K562 (cell line): ENCODE measurements at regions not wholly inside any gene's neighbourhood (a gene's known extent, or its start where the extent isn't known, plus 50 kb on each side); places are given as distances from the start of the nearest gene placed in this dataset.

ENCODE experiments used
- ATAC-seq: fragments of 200-7000 bp; cut with Tn5 transposase; 3 replicates; pipeline ENCODE4 v1.9.1; 2020; ENCODE audit warnings: moderate library complexity
- BruUV-seq: library from RNA; stranded (reverse); fragments of 400-500 nt; replicated peaks from 2 replicates; lab custom pipeline; 2021; lab: Mats Ljungman, UMichigan
- CTCF ChIA-PET: fragments of 300-600 bp; formaldehyde crosslinking; extraction: SDS; loops from one replicate; lab custom pipeline; 2021; ENCODE audit warnings: low intra/inter-chr PET ratio; lab: Yijun Ruan, JAX
- POLR2A ChIA-PET: fragments of 300-600, 350-650 bp; sonication (Branson Sonifier 250); formaldehyde crosslinking; extraction: SDS; loops from one replicate; lab custom pipeline; 2021; ENCODE audit warnings: antibody characterized with exemption, inconsistent platforms; lab: Yijun Ruan, JAX
- DNase-seq, 4 experiments: peaks; one replicate each; pipeline versions ENCODE4 v3.0.0 to v3.0.0-alpha.2; 2011 to 2018; ENCODE audit warnings: low spot score in 3 of 4, mixed read lengths in 3 of 4; ENCODE audit errors: extremely low read depth in 1 of 4
- FAIRE-seq: peaks from 2 replicates; lab custom pipeline; 2011; peaks lifted over from hg19 to GRCh38; lab: Jason Lieb, UNC
- H2AFZ ChIP-seq: 2 replicates; pipeline ENCODE4 v1.6.0; 2011; ENCODE audit warnings: low read depth, low read length, control low read depth, inconsistent platforms
- H3K27ac ChIP-seq: fragments of 200-600 bp; 3 replicates; pipeline ENCODE4 v1.8.0; 2011; ENCODE audit warnings: low read depth, mild to moderate bottlenecking, control low read depth, inconsistent platforms, low read length, moderate library complexity, mixed read lengths; ENCODE audit errors: extremely low read depth
- H3K27me3 ChIP-seq, 2 experiments: fragments of 300-600 bp in 1 of 2; 2 replicates in 1 of 2; 3 replicates in 1 of 2; pipeline versions ENCODE4 v1.6.0 to v1.8.0; 2011; ENCODE audit warnings: inconsistent platforms in 2 of 2, low read length in 2 of 2, mild to moderate bottlenecking in 1 of 2, mixed read lengths in 1 of 2, moderate library complexity in 1 of 2; ENCODE audit not compliant: control insufficient read depth in 2 of 2, insufficient read depth in 2 of 2
- H3K36me3 ChIP-seq: fragments of 300-600 bp; 3 replicates; pipeline ENCODE4 v1.8.0; 2011; ENCODE audit warnings: mild to moderate bottlenecking, low read length, inconsistent platforms; ENCODE audit not compliant: control insufficient read depth, insufficient read depth
- H3K4me1 ChIP-seq, 2 experiments: fragments of 200-600 bp in 1 of 2; replicated peaks in 1 of 2; 2 replicates in 1 of 2; 3 replicates in 1 of 2; pipeline versions ENCODE4 v1.5.1 to v1.8.0; 2011; ENCODE audit warnings: inconsistent platforms in 2 of 2, low read length in 2 of 2, mild to moderate bottlenecking in 1 of 2, mixed read lengths in 1 of 2, moderate library complexity in 1 of 2; ENCODE audit not compliant: control insufficient read depth in 2 of 2, insufficient read depth in 2 of 2
- H3K4me2 ChIP-seq: 2 replicates; pipeline ENCODE4 v1.6.1; 2011; ENCODE audit warnings: low read length, control low read depth, inconsistent platforms, mixed read lengths; ENCODE audit not compliant: insufficient read depth
- H3K4me3 ChIP-seq: fragments of 200-600 bp; sonication (generic), shearing (Covaris generic); 2 replicates; pipeline ENCODE4 v1.5.1; 2016; ENCODE audit warnings: control low read depth, inconsistent platforms
- H3K79me2 ChIP-seq: fragments of 200-600 bp; 3 replicates; pipeline ENCODE4 v1.8.0; 2011; ENCODE audit warnings: low read length, inconsistent platforms; ENCODE audit not compliant: control insufficient read depth, insufficient read depth
- H3K9ac ChIP-seq, 2 experiments: 2 replicates each; pipeline versions ENCODE4 v1.6.0 to v1.6.1; 2011; ENCODE audit warnings: low read depth in 2 of 2, low read length in 2 of 2, control low read depth in 1 of 2, inconsistent platforms in 1 of 2, mild to moderate bottlenecking in 1 of 2, mixed read lengths in 1 of 2; ENCODE audit not compliant: insufficient read depth in 1 of 2
- H3K9me1 ChIP-seq: one replicate; pipeline ENCODE4 v1.6.0; 2011; ENCODE audit warnings: inconsistent platforms, mild to moderate bottlenecking, low read length, moderate library complexity; ENCODE audit not compliant: control insufficient read depth, insufficient read depth
- H3K9me3 ChIP-seq: replicated peaks from 2 replicates; pipeline ENCODE4 v1.5.1; 2011; ENCODE audit warnings: low read depth, low read length, inconsistent platforms; ENCODE audit not compliant: control insufficient read depth, insufficient read depth
- H4K20me1 ChIP-seq: replicated peaks from 2 replicates; pipeline ENCODE4 v1.6.1; 2011; ENCODE audit warnings: low read length, inconsistent platforms, mixed read lengths; ENCODE audit not compliant: control insufficient read depth, insufficient read depth
- BCOR ChIP-seq: fragments of 450-650 bp; IDR thresholded peaks from 2 replicates; pipeline ENCODE4 v1.6.1; 2016
- BRD4 ChIP-seq: fragments of 200-600 bp; sonication (generic); IDR thresholded peaks from 2 replicates; pipeline ENCODE4 v1.6.1; 2017; ENCODE audit warnings: inconsistent platforms
- CBX5 ChIP-seq: IDR thresholded peaks from 2 replicates; pipeline ENCODE4 v1.6.1; 2014; ENCODE audit warnings: low read depth, borderline replicate concordance
- HDGF ChIP-seq: fragments of 450-650 bp; IDR thresholded peaks from 2 replicates; pipeline ENCODE4 v1.6.1; 2016
- HIVEP1 ChIP-seq: fragments of 250-450 bp; sonication (Bioruptor Pico); IDR thresholded peaks from 2 replicates; pipeline ENCODE4 v1.4.0; 2020; ENCODE audit warnings: mild to moderate bottlenecking
- HOXB6 ChIP-seq: fragments of 250-450 bp; sonication (Bioruptor Pico); IDR thresholded peaks from 2 replicates; pipeline ENCODE4 v1.5.1; 2022; ENCODE audit warnings: mild to moderate bottlenecking, borderline replicate concordance
- MIER1 ChIP-seq: fragments of 450-650 bp; IDR thresholded peaks from 2 replicates; pipeline ENCODE4 v1.6.1; 2016; ENCODE audit warnings: antibody characterized with exemption, mild to moderate bottlenecking, low read depth
- RB1 ChIP-seq: fragments of 450-650 bp; IDR thresholded peaks from 2 replicates; pipeline ENCODE4 v1.6.1; 2017; ENCODE audit warnings: low read depth, mild to moderate bottlenecking
- RNF2 ChIP-seq: sonication (generic); IDR thresholded peaks from 2 replicates; pipeline ENCODE4 v1.6.1; 2016
- STAG1 ChIP-seq: sonication (generic); formaldehyde crosslinking; IDR thresholded peaks from 2 replicates; pipeline ENCODE4 v1.5.0; 2020; ENCODE audit warnings: missing genetic modification reagents, borderline replicate concordance
- ZNF197 ChIP-seq: fragments of 200-800 bp; sonication (Bioruptor generic); IDR thresholded peaks from 2 replicates; pipeline ENCODE4 v1.6.1; 2016; ENCODE audit warnings: low read depth, missing genetic modification characterization, missing compliant biosample characterization
- ZNF444 ChIP-seq: fragments of 250-450 bp; sonication (Bioruptor Pico); IDR thresholded peaks from 2 replicates; pipeline ENCODE4 v1.4.0; 2020; ENCODE audit warnings: mild to moderate bottlenecking, moderate library complexity
- ZNF778 ChIP-seq: fragments of 450-650 bp; formaldehyde crosslinking; IDR thresholded peaks from 2 replicates; pipeline ENCODE4 v1.4.0; 2020; ENCODE audit warnings: mild to moderate bottlenecking, moderate library complexity
- WGBS: fragments of 100-300 bp; shearing (Covaris generic); methylation state at CpG from one replicate; pipeline ENCODE4 v1.1.6; 2016; ENCODE audit warnings: low coverage, mixed read lengths; ENCODE audit not compliant: insufficient coverage; ENCODE audit errors: missing lambda C conversion rate; 5-methylcytosine and 5-hydroxymethylcytosine counted together
- in situ Hi-C: fragments of 300-500 bp; cut with MboI; formaldehyde crosslinking; loops from 4 replicates; pipeline ENCODE4 v1.15.0; 2018; ENCODE audit warnings: inconsistent platforms, mixed read lengths
- intact Hi-C: fragments of 100-400 bp; cut with micrococcal nuclease; formaldehyde crosslinking; loops from 2 replicates; pipeline ENCODE4 v1.14.2; 2022
- TF ChIP-seq, protein P1 (sequence below): conservative IDR thresholded peaks from 2 replicates; pipeline ENCODE4 v1.6.1; 2011; ENCODE audit warnings: low read depth, mild to moderate bottlenecking, low read length; ENCODE audit not compliant: control insufficient read depth
- TF ChIP-seq, protein P2 (sequence below), 2 experiments: fragments of 450-650 bp in 1 of 2; sonication (generic) in 1 of 2; formaldehyde crosslinking; conservative IDR thresholded peaks; 2 replicates each; pipeline versions ENCODE4 v1.4.0 to v1.8.1; 2020 to 2022; ENCODE audit warnings: mild to moderate bottlenecking in 1 of 2, missing genetic modification reagents in 1 of 2
- TF ChIP-seq, protein P3 (sequence below): fragments of 450-650 bp; IDR thresholded peaks from 2 replicates; pipeline ENCODE4 v1.6.1; 2016; ENCODE audit warnings: missing biosample characterization, missing genetic modification characterization
- TF ChIP-seq, protein P4 (sequence below): fragments of 450-650 bp; conservative IDR thresholded peaks from 2 replicates; pipeline ENCODE4 v1.6.1; 2016; ENCODE audit warnings: missing genetic modification characterization, low read depth, mild to moderate bottlenecking, control low read depth, missing compliant biosample characterization
- TF ChIP-seq, protein P5 (sequence below): fragments of 450-650 bp; IDR thresholded peaks from 2 replicates; pipeline ENCODE4 v1.6.1; 2017; ENCODE audit warnings: antibody characterized with exemption

DNA sequence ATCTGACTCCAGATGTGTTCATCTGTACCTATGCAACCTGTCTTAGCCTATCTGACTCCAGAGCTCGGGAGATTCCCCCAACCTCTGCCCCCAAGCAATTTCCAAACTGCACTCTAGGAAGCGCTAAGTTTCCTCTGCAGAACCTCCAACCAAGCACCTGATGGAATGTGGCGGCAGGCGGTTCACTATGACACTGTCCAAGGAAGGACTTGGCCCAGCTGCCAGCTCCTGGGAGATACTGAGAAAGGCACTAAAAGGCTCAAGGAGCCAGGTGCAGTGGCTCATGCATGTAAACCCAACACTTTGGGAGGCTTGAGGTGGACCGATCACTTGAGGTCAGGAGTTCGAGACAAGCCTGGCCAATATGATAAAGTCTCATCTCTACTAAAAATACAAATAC, 244.0 kb downstream of the BCL11B start (continued):
- TF ChIP-seq ZNF778 (CRISPR knock-in tag) (no peak), BRD4 (no peak), ZNF444 (CRISPR knock-in tag) (no peak), CBX5 (no peak), RNF2 (no peak), HIVEP1 (CRISPR knock-in tag) (no peak)
- TF ChIP-seq, protein P1, sequence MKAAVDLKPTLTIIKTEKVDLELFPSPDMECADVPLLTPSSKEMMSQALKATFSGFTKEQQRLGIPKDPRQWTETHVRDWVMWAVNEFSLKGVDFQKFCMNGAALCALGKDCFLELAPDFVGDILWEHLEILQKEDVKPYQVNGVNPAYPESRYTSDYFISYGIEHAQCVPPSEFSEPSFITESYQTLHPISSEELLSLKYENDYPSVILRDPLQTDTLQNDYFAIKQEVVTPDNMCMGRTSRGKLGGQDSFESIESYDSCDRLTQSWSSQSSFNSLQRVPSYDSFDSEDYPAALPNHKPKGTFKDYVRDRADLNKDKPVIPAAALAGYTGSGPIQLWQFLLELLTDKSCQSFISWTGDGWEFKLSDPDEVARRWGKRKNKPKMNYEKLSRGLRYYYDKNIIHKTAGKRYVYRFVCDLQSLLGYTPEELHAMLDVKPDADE: no peak
- TF ChIP-seq, protein P2, sequence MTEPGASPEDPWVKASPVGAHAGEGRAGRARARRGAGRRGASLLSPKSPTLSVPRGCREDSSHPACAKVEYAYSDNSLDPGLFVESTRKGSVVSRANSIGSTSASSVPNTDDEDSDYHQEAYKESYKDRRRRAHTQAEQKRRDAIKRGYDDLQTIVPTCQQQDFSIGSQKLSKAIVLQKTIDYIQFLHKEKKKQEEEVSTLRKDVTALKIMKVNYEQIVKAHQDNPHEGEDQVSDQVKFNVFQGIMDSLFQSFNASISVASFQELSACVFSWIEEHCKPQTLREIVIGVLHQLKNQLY (CRISPR knock-in tag; conservative IDR thresholded peaks at IDR 0.05): no peak

DNA sequence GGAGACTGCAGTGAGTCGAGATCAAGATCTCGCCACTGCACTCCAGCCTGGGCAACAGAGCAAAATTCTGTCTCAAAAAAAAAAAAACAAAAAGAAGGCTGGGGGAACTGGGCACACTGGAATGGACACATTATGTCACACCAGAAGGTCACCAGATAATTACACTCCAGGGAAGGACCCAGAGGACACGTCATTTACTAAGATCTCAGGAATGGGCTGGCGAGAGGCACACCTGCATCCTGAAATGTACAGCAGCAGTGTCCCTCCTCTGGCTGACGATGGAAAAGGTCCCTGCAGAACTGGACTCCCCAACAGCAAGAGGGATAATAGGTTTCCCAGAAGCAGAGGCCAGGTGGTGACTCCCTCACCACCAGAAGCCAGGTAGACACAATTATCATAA, 243.5 kb downstream of the BCL11B start:
- Histone ChIP-seq H4K20me1 (no peaks in the 10 kb centered on the region), H3K4me3 (no peak overlapping the region), H3K9me1 (no peaks in the 10 kb centered on the region), H3K4me2 (no peak overlapping the region), H3K9ac (no peak overlapping the region), H3K79me2 (no peaks in the 10 kb centered on the region), H3K27me3 (no peaks in the 10 kb centered on the region), H3K9me3 (no peaks in the 10 kb centered on the region), H3K4me1 (no peaks in the 10 kb centered on the region), H2AFZ (no peak overlapping the region), H3K36me3 (no peaks in the 10 kb centered on the region), H3K27ac (no peak overlapping the region)
- 0% methylated on average over 5 of the region's 5 CpGs for WGBS
- ATAC-seq: no peak
- in situ Hi-C loops: no loop called here
- CTCF ChIA-PET: no interaction called here
- intact Hi-C loops: no loop called here
- POLR2A ChIA-PET: interaction anchor here (0.7 kb wide), 1 partner anchor 12 kb away, joined by 3 read pairs; no protein-coding TSS in a partner anchor
- no TSS peak for BruUV-seq
- no peak for FAIRE-seq
- DNase-seq: no peak
- TF ChIP-seq ZNF197 (CRISPR knock-in tag) (no peak), HOXB6 (CRISPR knock-in tag) (no peak), HDGF (no peak), STAG1 (CRISPR knock-in tag) (no peak), BCOR (no peak), MIER1 (no peak), RB1 (no peak)
- TF ChIP-seq, protein P3, sequence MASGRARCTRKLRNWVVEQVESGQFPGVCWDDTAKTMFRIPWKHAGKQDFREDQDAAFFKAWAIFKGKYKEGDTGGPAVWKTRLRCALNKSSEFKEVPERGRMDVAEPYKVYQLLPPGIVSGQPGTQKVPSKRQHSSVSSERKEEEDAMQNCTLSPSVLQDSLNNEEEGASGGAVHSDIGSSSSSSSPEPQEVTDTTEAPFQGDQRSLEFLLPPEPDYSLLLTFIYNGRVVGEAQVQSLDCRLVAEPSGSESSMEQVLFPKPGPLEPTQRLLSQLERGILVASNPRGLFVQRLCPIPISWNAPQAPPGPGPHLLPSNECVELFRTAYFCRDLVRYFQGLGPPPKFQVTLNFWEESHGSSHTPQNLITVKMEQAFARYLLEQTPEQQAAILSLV (tag): no peak
- TF ChIP-seq, protein P4, sequence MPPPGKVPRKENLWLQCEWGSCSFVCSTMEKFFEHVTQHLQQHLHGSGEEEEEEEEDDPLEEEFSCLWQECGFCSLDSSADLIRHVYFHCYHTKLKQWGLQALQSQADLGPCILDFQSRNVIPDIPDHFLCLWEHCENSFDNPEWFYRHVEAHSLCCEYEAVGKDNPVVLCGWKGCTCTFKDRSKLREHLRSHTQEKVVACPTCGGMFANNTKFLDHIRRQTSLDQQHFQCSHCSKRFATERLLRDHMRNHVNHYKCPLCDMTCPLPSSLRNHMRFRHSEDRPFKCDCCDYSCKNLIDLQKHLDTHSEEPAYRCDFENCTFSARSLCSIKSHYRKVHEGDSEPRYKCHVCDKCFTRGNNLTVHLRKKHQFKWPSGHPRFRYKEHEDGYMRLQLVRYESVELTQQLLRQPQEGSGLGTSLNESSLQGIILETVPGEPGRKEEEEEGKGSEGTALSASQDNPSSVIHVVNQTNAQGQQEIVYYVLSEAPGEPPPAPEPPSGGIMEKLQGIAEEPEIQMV (tag): no peak
- TF ChIP-seq, protein P5, sequence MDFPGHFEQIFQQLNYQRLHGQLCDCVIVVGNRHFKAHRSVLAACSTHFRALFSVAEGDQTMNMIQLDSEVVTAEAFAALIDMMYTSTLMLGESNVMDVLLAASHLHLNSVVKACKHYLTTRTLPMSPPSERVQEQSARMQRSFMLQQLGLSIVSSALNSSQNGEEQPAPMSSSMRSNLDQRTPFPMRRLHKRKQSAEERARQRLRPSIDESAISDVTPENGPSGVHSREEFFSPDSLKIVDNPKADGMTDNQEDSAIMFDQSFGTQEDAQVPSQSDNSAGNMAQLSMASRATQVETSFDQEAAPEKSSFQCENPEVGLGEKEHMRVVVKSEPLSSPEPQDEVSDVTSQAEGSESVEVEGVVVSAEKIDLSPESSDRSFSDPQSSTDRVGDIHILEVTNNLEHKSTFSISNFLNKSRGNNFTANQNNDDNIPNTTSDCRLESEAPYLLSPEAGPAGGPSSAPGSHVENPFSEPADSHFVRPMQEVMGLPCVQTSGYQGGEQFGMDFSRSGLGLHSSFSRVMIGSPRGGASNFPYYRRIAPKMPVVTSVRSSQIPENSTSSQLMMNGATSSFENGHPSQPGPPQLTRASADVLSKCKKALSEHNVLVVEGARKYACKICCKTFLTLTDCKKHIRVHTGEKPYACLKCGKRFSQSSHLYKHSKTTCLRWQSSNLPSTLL: no peak
